HUES48 (cell line): ENCODE measurements at regions not wholly inside any gene's neighbourhood (a gene's known extent, or its start where the extent isn't known, plus 50 kb on each side); places are given as distances from the start of the nearest gene placed in this dataset.

ENCODE experiments used
- H3K27ac ChIP-seq: one replicate; pipeline ENCODE4 v1.7.0; 2013; ENCODE audit warnings: low read depth, low read length, inconsistent platforms
- H3K27me3 ChIP-seq: 2 replicates; pipeline ENCODE4 v1.6.1; 2013; ENCODE audit warnings: mild to moderate bottlenecking, low read length; ENCODE audit not compliant: control insufficient read depth, insufficient read depth
- H3K36me3 ChIP-seq: 2 replicates; pipeline ENCODE4 v1.6.1; 2013; ENCODE audit warnings: low read length; ENCODE audit not compliant: control insufficient read depth, insufficient read depth
- H3K4me1 ChIP-seq: 2 replicates; pipeline ENCODE4 v1.6.1; 2013; ENCODE audit warnings: mild to moderate bottlenecking, low read length; ENCODE audit not compliant: control insufficient read depth, insufficient read depth
- H3K4me3 ChIP-seq: 2 replicates; pipeline ENCODE4 v1.5.1; 2013; ENCODE audit warnings: mild to moderate bottlenecking, low read depth, low read length
- H3K9ac ChIP-seq: 2 replicates; pipeline ENCODE4 v1.6.1; 2013; ENCODE audit warnings: mild to moderate bottlenecking, low read depth, low read length, moderate library complexity
- H3K9me3 ChIP-seq: 2 replicates; pipeline ENCODE4 v1.6.1; 2013; ENCODE audit warnings: low read length; ENCODE audit not compliant: control insufficient read depth, insufficient read depth

- no peaks in the 10 kb centered on the region for H3K36me3 ChIP-seq
- H3K9ac ChIP-seq, result no peak overlapping the region
- no peaks in the 10 kb centered on the region for H3K9me3 ChIP-seq
- H3K27ac ChIP-seq, result no peak overlapping the region
- peaks cover 10% of the 10 kb centered on the region for H3K4me1 ChIP-seq
- no peak overlapping the region for H3K4me3 ChIP-seq
- no peaks in the 10 kb centered on the region for H3K27me3 ChIP-seq
Measured at GRCh38 chr15:68511073-68511991, 67.5 kb upstream of the CORO2B start.

DNA sequence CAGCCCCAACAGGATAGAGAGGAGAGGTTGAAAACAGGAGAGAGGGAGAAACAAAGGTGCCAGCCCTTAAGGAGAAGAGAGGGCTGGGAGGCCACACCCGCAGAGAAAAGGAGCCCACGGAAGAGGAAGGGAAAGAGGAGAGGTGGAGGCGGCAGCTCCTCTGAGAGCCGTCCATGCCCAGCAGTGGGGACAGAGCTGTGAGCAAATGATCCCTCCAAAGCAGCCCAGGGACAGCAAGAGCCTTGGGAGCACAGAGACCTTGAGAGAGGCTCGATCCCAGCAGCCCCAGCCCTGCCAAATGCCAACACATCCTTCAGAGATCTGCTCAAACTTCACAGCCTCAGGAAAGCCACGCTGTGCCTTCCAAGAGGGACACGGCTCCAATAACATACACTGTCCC is 66.7 kb upstream of the CORO2B start:
- peaks cover 12% of the 10 kb centered on the region for H3K4me1 ChIP-seq
- H3K27me3 ChIP-seq, result no peaks in the 10 kb centered on the region
- no peak overlapping the region for H3K9ac ChIP-seq
- H3K9me3 ChIP-seq, result no peaks in the 10 kb centered on the region
- no peaks in the 10 kb centered on the region for H3K36me3 ChIP-seq
- no peak overlapping the region for H3K4me3 ChIP-seq
- H3K27ac ChIP-seq, result no peak overlapping the region

- no peaks in the 10 kb centered on the region for H3K36me3 ChIP-seq
- H3K27me3 ChIP-seq, result no peaks in the 10 kb centered on the region
- H3K9ac ChIP-seq, result no peak overlapping the region
- H3K27ac ChIP-seq, result no peak overlapping the region
- H3K9me3 ChIP-seq, result no peaks in the 10 kb centered on the region
- peaks cover 12% of the 10 kb centered on the region for H3K4me1 ChIP-seq
- no peak overlapping the region for H3K4me3 ChIP-seq
Measured at GRCh38 chr15:68512598-68512997, 66.2 kb upstream of the CORO2B start.

GRCh38 chr15:68515371-68516095 is 63.3 kb upstream of the CORO2B start:
- H3K36me3 ChIP-seq, result no peaks in the 10 kb centered on the region
- H3K27me3 ChIP-seq, result no peaks in the 10 kb centered on the region
- peaks cover 24% of the 10 kb centered on the region for H3K4me1 ChIP-seq

DNA sequence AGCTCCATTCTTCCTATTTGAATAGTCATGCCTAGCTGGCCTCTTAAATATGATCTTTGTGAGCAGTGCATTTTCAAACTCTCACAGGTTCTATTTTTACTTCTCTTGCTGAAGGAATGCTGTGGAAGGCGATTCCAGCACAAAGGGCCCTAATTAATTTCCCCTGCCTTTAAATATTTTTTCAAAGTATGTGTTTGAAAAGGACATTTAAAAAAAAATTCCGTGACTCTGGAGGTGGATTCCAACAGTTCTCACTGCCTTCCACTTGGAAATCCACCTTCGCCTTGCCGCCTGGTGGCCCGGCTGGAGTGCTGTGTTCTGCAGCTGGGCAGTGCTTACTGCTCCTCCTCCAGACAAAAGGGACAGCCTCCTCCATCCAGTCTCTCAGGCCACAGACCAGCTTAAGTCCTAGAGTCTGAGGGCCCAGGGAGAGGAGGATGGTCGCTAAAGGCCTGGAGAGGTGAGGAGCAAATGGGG is 61.5 kb upstream of the CORO2B start:
- Histone ChIP-seq H3K27me3 (no peaks in the 10 kb centered on the region), H3K9me3 (no peaks in the 10 kb centered on the region), H3K4me3 (no peak overlapping the region), H3K9ac (no peak overlapping the region), H3K4me1 (peaks cover 24% of the 10 kb centered on the region), H3K27ac (no peak overlapping the region), H3K36me3 (no peaks in the 10 kb centered on the region)

More at GRCh38 chr15:68515371-68516095, 63.3 kb upstream of the CORO2B start:
- H3K27ac ChIP-seq, result no peak overlapping the region
- H3K9me3 ChIP-seq, result no peaks in the 10 kb centered on the region
- no peak overlapping the region for H3K4me3 ChIP-seq
- H3K9ac ChIP-seq, result no peak overlapping the region

DNA sequence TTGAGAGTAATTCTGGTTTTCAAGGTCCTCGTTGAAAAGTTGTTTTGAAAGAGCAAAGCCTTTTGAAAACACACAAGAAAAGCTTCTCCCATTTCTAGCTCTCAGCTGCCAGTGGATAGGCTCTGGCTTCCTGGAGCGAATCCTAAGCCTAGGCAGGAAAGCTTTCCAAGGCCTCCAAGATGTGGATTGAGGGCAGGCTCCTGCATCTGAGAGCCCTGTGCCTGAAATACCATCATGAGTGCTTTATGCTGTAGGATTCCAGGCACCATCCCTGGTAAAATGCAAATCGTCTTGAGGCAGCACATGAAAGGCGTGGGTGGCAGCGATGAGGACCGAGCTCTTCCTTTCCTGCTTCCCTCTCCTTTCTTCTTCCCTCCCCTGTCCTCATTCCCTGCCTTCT is 60.7 kb upstream of the CORO2B start:
- Histone ChIP-seq H3K9ac (no peak overlapping the region), H3K36me3 (no peaks in the 10 kb centered on the region), H3K4me1 (peaks cover 24% of the 10 kb centered on the region), H3K9me3 (no peaks in the 10 kb centered on the region), H3K27ac (peak overlapping the region; percentile 54), H3K4me3 (no peak overlapping the region), H3K27me3 (no peaks in the 10 kb centered on the region)

DNA sequence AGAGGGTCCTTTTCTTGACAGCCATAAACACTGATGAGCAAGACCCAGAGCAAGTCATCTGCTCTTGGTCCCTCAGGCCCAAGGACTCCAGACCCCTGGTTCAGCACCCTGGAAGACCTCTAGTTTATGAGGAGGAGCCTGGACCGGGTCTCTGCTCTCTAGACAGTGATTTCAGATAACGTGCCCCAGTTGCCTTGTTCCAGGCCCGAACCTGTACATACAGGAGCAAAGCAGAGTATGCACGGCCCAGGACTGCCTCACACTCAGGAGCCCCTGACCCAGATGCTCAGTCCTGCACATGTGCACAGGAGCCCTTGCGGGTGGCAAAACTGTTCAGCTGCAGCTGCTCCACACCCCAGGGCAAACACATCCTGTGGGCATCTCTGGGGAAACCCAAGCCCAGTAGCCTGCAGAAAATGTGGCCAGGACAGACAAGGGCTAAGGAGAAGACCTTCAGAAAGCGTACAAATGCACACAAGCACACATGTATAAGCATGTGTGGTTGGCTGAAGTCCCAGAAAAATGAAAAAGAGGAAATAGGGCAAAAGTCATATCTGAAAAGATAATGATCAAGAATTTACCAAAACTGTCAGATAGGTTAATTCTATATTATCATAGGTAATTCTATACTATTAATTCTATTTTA is 59.9 kb upstream of the CORO2B start:
- H3K9me3 ChIP-seq, result no peaks in the 10 kb centered on the region
- no peak overlapping the region for H3K27ac ChIP-seq
- H3K4me3 ChIP-seq, result no peak overlapping the region
- peaks cover 24% of the 10 kb centered on the region for H3K4me1 ChIP-seq
- no peak overlapping the region for H3K9ac ChIP-seq
- no peaks in the 10 kb centered on the region for H3K27me3 ChIP-seq
- H3K36me3 ChIP-seq, result no peaks in the 10 kb centered on the region

- Histone ChIP-seq H3K4me3 (no peak overlapping the region), H3K27ac (no peak overlapping the region), H3K27me3 (no peaks in the 10 kb centered on the region), H3K9me3 (no peaks in the 10 kb centered on the region), H3K9ac (no peak overlapping the region), H3K36me3 (no peaks in the 10 kb centered on the region), H3K4me1 (peaks cover 6% of the 10 kb centered on the region; the same call in 1 of the 2 replicates)
Measured at GRCh38 chr15:68524753-68525584, 53.8 kb upstream of the CORO2B start.

- no peak overlapping the region for H3K27ac ChIP-seq
Measured at GRCh38 chr15:68525815-68526214, 53.0 kb upstream of the CORO2B start.

DNA sequence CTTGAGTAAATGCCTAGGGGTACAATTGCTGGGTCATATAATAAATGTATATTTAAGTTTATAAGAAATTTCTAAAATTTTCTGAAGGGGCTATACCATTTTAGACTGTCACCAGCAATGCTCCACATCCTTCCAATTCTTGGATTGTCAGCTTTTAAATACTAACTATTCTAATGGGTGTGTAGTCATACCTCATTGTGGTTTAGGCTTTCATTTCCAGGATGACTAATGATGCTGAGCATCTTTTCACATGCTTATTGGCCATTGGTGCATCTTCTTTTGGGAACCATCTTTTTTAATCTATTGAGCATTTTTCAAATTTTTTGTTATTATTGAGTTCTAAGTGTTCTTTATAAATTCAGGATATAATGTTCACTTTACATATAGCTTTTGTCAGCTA is 52.5 kb upstream of the CORO2B start:
- H3K4me3 ChIP-seq, result no peak overlapping the region
- peaks cover 6% of the 10 kb centered on the region; the same call in 1 of the 2 replicates for H3K4me1 ChIP-seq
- no peak overlapping the region for H3K9ac ChIP-seq
- no peaks in the 10 kb centered on the region for H3K36me3 ChIP-seq
- no peaks in the 10 kb centered on the region for H3K27me3 ChIP-seq
- no peaks in the 10 kb centered on the region for H3K9me3 ChIP-seq
- no peak overlapping the region for H3K27ac ChIP-seq

More at GRCh38 chr15:68525815-68526214, 53.0 kb upstream of the CORO2B start:
- Histone ChIP-seq H3K4me1 (peaks cover 6% of the 10 kb centered on the region; the same call in 1 of the 2 replicates), H3K9ac (no peak overlapping the region), H3K27me3 (no peaks in the 10 kb centered on the region), H3K9me3 (no peaks in the 10 kb centered on the region), H3K36me3 (no peaks in the 10 kb centered on the region), H3K4me3 (no peak overlapping the region)
